T-helper 1 cell (primary cell): ENCODE measurements at regions not wholly inside any gene's neighbourhood (a gene's known extent, or its start where the extent isn't known, plus 50 kb on each side); places are given as distances from the start of the nearest gene placed in this dataset.
"Not testable (repeated sequence)": the region's sequence is repeated elsewhere in the genome, so short reads cannot be mapped to it uniquely, and the experiment has no call there.

Source experiments
- DNase-seq, 5 donors: peaks; one replicate each; pipeline ENCODE4 v3.0.0-alpha.2; 2012 to 2020

- not testable (repeated sequence) for DNase-seq
These were observed 129.8 kb upstream of the MB21D2 start for GRCh38 chr3:193047461-193047860.

- no peak for DNase-seq
These were observed 130.5 kb upstream of the MB21D2 start for GRCh38 chr3:193048127-193048526.

- no peak for DNase-seq
These were observed 132.3 kb upstream of the MB21D2 start for GRCh38 chr3:193049935-193050334.

GRCh38 chr3:193051314-193051713 lies 133.7 kb upstream of the MB21D2 start:
- DNase-seq, result no peak

- DNase-seq, result no peak
These were observed 134.8 kb upstream of the MB21D2 start for GRCh38 chr3:193052354-193053045.

GRCh38 chr3:193053046-193053435 lies 135.4 kb upstream of the MB21D2 start:
- DNase-seq, result no peak

GRCh38 chr3:193055352-193055751 lies 137.7 kb upstream of the MB21D2 start:
- no peak for DNase-seq

GRCh38 chr3:193057616-193058015 lies 140.0 kb upstream of the MB21D2 start:
- DNase-seq, result no peak

GRCh38 chr3:193060748-193061546 lies 143.3 kb upstream of the MB21D2 start:
- DNase-seq, result no peak

- no peak for DNase-seq
These were observed 150.7 kb upstream of the MB21D2 start for GRCh38 chr3:193068365-193068764.

GRCh38 chr3:193069732-193070131 lies 152.1 kb upstream of the MB21D2 start:
- DNase-seq, result not testable (repeated sequence)

GRCh38 chr3:193078996-193079753 lies 161.5 kb upstream of the MB21D2 start:
- DNase-seq, result no peak

- DNase-seq, result no peak
These were observed 160.1 kb upstream of the PLAAT1 start for GRCh38 chr3:193080821-193081365.

GRCh38 chr3:193085655-193086054 lies 155.4 kb upstream of the PLAAT1 start:
- DNase-seq, result no peak

- DNase-seq, result no peak
These were observed 154.3 kb upstream of the PLAAT1 start for GRCh38 chr3:193086681-193087080.

GRCh38 chr3:193087336-193087735 lies 153.7 kb upstream of the PLAAT1 start:
- DNase-seq, result no peak

- no peak for DNase-seq
These were observed 145.7 kb upstream of the PLAAT1 start for GRCh38 chr3:193095366-193095765.

- no peak for DNase-seq
These were observed 144.9 kb upstream of the PLAAT1 start for GRCh38 chr3:193096076-193096475.

- DNase-seq, result no peak
These were observed 126.3 kb upstream of the PLAAT1 start for GRCh38 chr3:193114431-193115340.

- DNase-seq, result no peak
These were observed 124.2 kb upstream of the PLAAT1 start for GRCh38 chr3:193116871-193117270.

GRCh38 chr3:193118907-193119306 lies 122.1 kb upstream of the PLAAT1 start:
- no peak for DNase-seq

GRCh38 chr3:193119926-193120325 lies 121.1 kb upstream of the PLAAT1 start:
- DNase-seq, result no peak
